ENCODE measurements at regions not wholly inside any gene's neighbourhood (a gene's known extent, or its start where the extent isn't known, plus 50 kb on each side); places are given as distances from the start of the nearest gene placed in this dataset.

GRCh38 chr1:38500352-38500751 lies 359.2 kb downstream of the RRAGC start:
- POLR2A ChIA-PET = no interaction called here
- no peak overlapping the region for H3K4me3 ChIP-seq (replicated peaks in 1 of 2; ENCODE audit: low read depth in 1 of 2, low read length in 2 of 2)
- DNase-seq (ENCODE audit: low read depth, low spot score) (no peak), ATAC-seq (peak; percentile 77)
- no TSS peak for BruUV-seq (replicated peaks)
- intact Hi-C loops (cut with micrococcal nuclease) = no loop called here
- no peak overlapping the region for H3K9ac ChIP-seq (ENCODE audit: low read length)
- H3K4me2 ChIP-seq (ENCODE audit: low read length) = no peak overlapping the region
- H3K9me2 ChIP-seq (ENCODE audit: insufficient read depth) = no peaks in the 10 kb centered on the region
- H3K79me2 ChIP-seq (ENCODE audit: insufficient read depth, low read length) = no peaks in the 10 kb centered on the region
- no peaks in the 10 kb centered on the region for H3K36me3 ChIP-seq (ENCODE audit: control insufficient read depth in 1 of 2, insufficient read depth in 2 of 2, low read length in 2 of 2)
- CTCF ChIA-PET = interaction anchor here (2.1 kb wide), 1 partner anchor 10 kb away, joined by 8 read pairs; no protein-coding TSS in a partner anchor
- no peaks in the 10 kb centered on the region for H3K9me3 ChIP-seq (ENCODE audit: control insufficient read depth in 1 of 2, insufficient read depth in 1 of 2, low read depth in 1 of 2, low read length in 2 of 2)
- RAD21 ChIA-PET (ENCODE audit: low non-redundant PET in 1 of 2, low total read pairs in 2 of 2, uncharacterized antibody in 2 of 2, unreplicated experiment in 2 of 2) = no interaction called here
- H3K4me1 ChIP-seq (ENCODE audit: control insufficient read depth in 1 of 2, insufficient read depth in 2 of 2, low read length in 2 of 2) = no peaks in the 10 kb centered on the region
- H4K20me1 ChIP-seq (ENCODE audit: insufficient read depth) = no peaks in the 10 kb centered on the region
- H3K27me3 ChIP-seq (ENCODE audit: insufficient read depth, low read length) = peaks cover 64% of the 10 kb centered on the region
- no peak overlapping the region for H3K27ac ChIP-seq (ENCODE audit: low read depth, low read length)
- TF ChIP-seq RAD21 (IDR thresholded peaks at IDR 0.05; ENCODE audit: low read depth) = peak; percentile 34
- TF ChIP-seq, protein P1, sequence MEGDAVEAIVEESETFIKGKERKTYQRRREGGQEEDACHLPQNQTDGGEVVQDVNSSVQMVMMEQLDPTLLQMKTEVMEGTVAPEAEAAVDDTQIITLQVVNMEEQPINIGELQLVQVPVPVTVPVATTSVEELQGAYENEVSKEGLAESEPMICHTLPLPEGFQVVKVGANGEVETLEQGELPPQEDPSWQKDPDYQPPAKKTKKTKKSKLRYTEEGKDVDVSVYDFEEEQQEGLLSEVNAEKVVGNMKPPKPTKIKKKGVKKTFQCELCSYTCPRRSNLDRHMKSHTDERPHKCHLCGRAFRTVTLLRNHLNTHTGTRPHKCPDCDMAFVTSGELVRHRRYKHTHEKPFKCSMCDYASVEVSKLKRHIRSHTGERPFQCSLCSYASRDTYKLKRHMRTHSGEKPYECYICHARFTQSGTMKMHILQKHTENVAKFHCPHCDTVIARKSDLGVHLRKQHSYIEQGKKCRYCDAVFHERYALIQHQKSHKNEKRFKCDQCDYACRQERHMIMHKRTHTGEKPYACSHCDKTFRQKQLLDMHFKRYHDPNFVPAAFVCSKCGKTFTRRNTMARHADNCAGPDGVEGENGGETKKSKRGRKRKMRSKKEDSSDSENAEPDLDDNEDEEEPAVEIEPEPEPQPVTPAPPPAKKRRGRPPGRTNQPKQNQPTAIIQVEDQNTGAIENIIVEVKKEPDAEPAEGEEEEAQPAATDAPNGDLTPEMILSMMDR (IDR thresholded peaks at IDR 0.05 in 2 of 3, conservative IDR thresholded peaks at IDR 0.05 in 1 of 3; ENCODE audit: borderline replicate concordance in 1 of 3, insufficient read depth in 1 of 3, low read depth in 2 of 3, low read length in 2 of 3) = peak in 2 of 3 experiments; percentile 67 to 69; a peak in 4 of 6 replicates
- TF ChIP-seq ELF1 (IDR thresholded peaks at IDR 0.05; ENCODE audit: borderline replicate concordance, low read depth) = no peak
- no peak overlapping the region for H2AFZ ChIP-seq (ENCODE audit: low read depth, low read length, poor library complexity, severe bottlenecking)

DNA sequence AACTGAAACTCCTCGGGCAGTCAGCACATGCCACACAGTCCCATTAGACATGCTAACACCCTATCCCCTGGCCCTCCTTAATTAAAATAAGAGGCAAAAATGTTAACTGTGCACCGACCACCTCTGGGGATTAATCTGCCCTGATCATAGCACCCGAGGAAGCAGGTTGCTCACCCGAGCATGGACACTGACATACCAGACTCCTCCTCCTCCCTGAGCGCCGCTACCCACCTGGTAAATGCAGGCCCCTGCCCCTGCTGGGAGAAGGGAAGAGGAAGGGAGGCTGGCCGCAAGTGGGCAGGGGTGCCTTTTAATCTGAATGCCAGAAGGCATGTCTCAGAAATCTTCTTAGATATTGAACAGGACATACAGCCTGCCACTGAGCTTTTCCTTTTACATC lies 360.9 kb downstream of the RRAGC start:
- no peaks in the 10 kb centered on the region for H3K9me2 ChIP-seq (ENCODE audit: insufficient read depth)
- no peaks in the 10 kb centered on the region for H4K20me1 ChIP-seq (ENCODE audit: insufficient read depth)
- BruUV-seq (replicated peaks) = no TSS peak
- POLR2A ChIA-PET = no interaction called here
- no peaks in the 10 kb centered on the region for H3K4me1 ChIP-seq (ENCODE audit: control insufficient read depth in 1 of 2, insufficient read depth in 2 of 2, low read length in 2 of 2)
- no peaks in the 10 kb centered on the region for H3K79me2 ChIP-seq (ENCODE audit: insufficient read depth, low read length)
- no peak overlapping the region for H3K9ac ChIP-seq (ENCODE audit: low read length)
- RAD21 ChIA-PET (ENCODE audit: low non-redundant PET in 1 of 2, low total read pairs in 2 of 2, uncharacterized antibody in 2 of 2, unreplicated experiment in 2 of 2) = no interaction called here
- intact Hi-C loops (cut with micrococcal nuclease) = no loop called here
- CTCF ChIA-PET = interaction anchor here (2.1 kb wide), 1 partner anchor 9 kb away, joined by 8 read pairs; no protein-coding TSS in a partner anchor
- H3K27me3 ChIP-seq (ENCODE audit: insufficient read depth, low read length) = peaks cover 51% of the 10 kb centered on the region
- ATAC-seq (no peak), DNase-seq (ENCODE audit: low read depth, low spot score) (no peak)
- no peak overlapping the region for H3K4me3 ChIP-seq (replicated peaks in 1 of 2; ENCODE audit: low read depth in 1 of 2, low read length in 2 of 2)
- H3K4me2 ChIP-seq (ENCODE audit: low read length) = no peak overlapping the region
- no peak overlapping the region for H3K27ac ChIP-seq (ENCODE audit: low read depth, low read length)
- no peaks in the 10 kb centered on the region for H3K9me3 ChIP-seq (ENCODE audit: control insufficient read depth in 1 of 2, insufficient read depth in 1 of 2, low read depth in 1 of 2, low read length in 2 of 2)
- H3K36me3 ChIP-seq (ENCODE audit: control insufficient read depth in 1 of 2, insufficient read depth in 2 of 2, low read length in 2 of 2) = no peaks in the 10 kb centered on the region
- no peak overlapping the region for H2AFZ ChIP-seq (ENCODE audit: low read depth, low read length, poor library complexity, severe bottlenecking)
- TF ChIP-seq ZNF274 (IDR thresholded peaks at IDR 0.05; ENCODE audit: low read depth, low read length) (no peak), SP1 (IDR thresholded peaks at IDR 0.05; ENCODE audit: low read depth) (no peak), YY1 (IDR thresholded peaks at IDR 0.05; ENCODE audit: extremely low read depth, insufficient replicate concordance, low read depth, low read length) (no peak), EZH2phosphoT487 (IDR thresholded peaks at IDR 0.05; ENCODE audit: borderline replicate concordance) (no peak), RAD21 (IDR thresholded peaks at IDR 0.05; ENCODE audit: low read depth) (no peak), EZH2 (IDR thresholded peaks at IDR 0.05) (no peak), SIN3A (IDR thresholded peaks at IDR 0.05; ENCODE audit: low read depth) (no peak), TCF7L2 (IDR thresholded peaks at IDR 0.05; ENCODE audit: borderline replicate concordance, extremely low read depth, insufficient read depth, insufficient read length) (no peak), SRF (IDR thresholded peaks at IDR 0.05; ENCODE audit: low read depth) (no peak)
- TF ChIP-seq, protein P2, sequence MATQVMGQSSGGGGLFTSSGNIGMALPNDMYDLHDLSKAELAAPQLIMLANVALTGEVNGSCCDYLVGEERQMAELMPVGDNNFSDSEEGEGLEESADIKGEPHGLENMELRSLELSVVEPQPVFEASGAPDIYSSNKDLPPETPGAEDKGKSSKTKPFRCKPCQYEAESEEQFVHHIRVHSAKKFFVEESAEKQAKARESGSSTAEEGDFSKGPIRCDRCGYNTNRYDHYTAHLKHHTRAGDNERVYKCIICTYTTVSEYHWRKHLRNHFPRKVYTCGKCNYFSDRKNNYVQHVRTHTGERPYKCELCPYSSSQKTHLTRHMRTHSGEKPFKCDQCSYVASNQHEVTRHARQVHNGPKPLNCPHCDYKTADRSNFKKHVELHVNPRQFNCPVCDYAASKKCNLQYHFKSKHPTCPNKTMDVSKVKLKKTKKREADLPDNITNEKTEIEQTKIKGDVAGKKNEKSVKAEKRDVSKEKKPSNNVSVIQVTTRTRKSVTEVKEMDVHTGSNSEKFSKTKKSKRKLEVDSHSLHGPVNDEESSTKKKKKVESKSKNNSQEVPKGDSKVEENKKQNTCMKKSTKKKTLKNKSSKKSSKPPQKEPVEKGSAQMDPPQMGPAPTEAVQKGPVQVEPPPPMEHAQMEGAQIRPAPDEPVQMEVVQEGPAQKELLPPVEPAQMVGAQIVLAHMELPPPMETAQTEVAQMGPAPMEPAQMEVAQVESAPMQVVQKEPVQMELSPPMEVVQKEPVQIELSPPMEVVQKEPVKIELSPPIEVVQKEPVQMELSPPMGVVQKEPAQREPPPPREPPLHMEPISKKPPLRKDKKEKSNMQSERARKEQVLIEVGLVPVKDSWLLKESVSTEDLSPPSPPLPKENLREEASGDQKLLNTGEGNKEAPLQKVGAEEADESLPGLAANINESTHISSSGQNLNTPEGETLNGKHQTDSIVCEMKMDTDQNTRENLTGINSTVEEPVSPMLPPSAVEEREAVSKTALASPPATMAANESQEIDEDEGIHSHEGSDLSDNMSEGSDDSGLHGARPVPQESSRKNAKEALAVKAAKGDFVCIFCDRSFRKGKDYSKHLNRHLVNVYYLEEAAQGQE (IDR thresholded peaks at IDR 0.05; ENCODE audit: low read depth) = no peak
